WI38 (cell line): ENCODE measurements at regions not wholly inside any gene's neighbourhood (a gene's known extent, or its start where the extent isn't known, plus 50 kb on each side); places are given as distances from the start of the nearest gene placed in this dataset.

Experiments used
- H3K4me3 ChIP-seq: 2 replicates; pipeline ENCODE4 v1.5.1; 2011; ENCODE audit warnings: low read depth, mild to moderate bottlenecking, control low read depth, low read length
- TF ChIP-seq, protein P1 (sequence below): IDR thresholded peaks from 2 replicates; pipeline ENCODE4 v1.5.1; 2012; ENCODE audit warnings: low read depth, mild to moderate bottlenecking, control low read depth, low read length

DNA sequence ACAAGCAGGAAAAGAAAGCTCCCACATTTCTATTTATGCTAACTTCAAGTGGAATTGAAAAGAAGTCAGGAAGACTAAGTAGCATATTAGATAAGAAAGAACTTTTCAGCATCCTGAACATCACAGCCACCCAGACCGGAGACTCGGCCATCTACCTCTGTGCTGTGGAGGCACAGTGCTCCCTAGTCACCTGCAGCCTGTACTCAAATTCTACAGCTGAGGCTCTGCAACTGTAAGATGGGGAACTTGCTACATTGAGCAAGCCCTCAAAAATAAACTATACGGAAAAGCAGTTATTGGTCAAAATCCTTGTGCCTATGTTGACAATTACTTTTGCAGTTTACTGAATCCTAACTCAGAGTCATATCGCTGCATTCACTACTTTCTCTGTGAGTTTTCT is 361.9 kb downstream of the DAD1 start:
- H3K4me3 ChIP-seq = no peak overlapping the region
- TF ChIP-seq, protein P1, sequence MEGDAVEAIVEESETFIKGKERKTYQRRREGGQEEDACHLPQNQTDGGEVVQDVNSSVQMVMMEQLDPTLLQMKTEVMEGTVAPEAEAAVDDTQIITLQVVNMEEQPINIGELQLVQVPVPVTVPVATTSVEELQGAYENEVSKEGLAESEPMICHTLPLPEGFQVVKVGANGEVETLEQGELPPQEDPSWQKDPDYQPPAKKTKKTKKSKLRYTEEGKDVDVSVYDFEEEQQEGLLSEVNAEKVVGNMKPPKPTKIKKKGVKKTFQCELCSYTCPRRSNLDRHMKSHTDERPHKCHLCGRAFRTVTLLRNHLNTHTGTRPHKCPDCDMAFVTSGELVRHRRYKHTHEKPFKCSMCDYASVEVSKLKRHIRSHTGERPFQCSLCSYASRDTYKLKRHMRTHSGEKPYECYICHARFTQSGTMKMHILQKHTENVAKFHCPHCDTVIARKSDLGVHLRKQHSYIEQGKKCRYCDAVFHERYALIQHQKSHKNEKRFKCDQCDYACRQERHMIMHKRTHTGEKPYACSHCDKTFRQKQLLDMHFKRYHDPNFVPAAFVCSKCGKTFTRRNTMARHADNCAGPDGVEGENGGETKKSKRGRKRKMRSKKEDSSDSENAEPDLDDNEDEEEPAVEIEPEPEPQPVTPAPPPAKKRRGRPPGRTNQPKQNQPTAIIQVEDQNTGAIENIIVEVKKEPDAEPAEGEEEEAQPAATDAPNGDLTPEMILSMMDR = no peak

DNA sequence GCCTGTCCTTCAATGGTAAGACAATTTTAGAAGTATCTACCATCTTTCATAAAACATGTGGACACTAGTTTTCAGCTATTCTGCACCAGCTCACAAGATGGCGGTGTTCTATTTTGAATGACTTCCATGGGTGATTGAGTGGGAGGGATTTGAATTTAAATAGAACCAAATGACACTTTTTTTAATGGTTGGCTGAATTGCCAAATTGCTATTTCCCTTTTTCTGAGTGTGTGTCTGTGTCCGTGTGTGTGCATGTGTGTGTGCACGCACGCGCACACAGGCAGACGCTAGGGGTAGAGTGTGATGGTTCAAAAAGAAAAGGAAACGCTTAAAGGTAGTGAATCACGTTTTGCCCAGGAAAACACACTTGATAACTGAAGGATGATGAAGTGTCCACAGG is 362.6 kb downstream of the DAD1 start:
- TF ChIP-seq, protein P1 = no peak; the same call in 1 of the 2 replicates
- H3K4me3 ChIP-seq = no peak overlapping the region

DNA sequence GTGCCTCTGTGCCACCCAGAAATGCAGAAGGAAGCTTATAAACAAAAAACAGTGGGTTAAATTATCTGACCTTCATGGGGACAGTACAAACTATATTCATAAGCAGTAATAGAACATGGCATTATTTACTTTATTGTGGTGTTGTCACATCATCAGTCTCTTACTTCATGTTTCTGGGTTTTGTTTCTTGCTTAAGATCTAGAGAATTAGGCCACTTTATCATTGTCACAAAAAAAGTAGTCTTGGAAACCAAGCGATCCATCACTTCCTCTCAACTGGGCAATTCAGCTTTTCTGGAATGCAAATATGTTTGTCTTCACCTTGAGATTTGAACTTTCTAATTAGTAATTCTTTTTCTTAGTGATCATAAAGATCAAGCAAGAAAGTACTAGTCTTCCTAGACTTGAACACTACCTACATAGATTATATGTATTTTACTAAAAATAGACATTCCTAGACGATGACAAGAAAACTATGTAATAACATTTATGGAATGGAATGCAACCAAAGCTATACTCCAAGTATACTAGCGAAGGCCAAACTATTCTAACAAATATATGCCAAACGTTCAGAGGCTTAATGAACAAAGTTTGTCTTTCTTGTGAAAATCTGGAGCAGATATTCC is 363.4 kb downstream of the DAD1 start:
- TF ChIP-seq, protein P1 = no peak
- no peak overlapping the region for H3K4me3 ChIP-seq

DNA sequence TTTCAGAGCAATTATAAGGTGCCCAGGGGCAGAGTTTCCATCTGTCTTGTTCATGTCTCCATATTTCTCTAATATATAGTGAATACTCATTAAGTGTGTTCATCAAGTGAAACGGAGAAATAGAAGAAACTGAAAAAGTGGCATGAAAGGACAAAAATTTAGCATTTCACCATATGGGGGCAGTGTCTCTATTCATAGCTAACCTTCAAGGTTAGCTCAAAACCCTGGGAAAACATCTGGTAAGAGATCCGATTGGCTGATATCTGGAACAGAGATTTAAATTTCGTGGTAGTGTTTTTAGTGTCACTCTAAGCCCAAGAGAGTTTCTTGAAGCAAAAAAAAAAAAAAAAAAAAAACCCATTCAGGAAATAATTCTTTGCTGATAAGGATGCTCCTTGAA is 367.5 kb downstream of the DAD1 start:
- TF ChIP-seq, protein P1 = peak; percentile 30; the same call in 1 of the 2 replicates
- H3K4me3 ChIP-seq = no peak overlapping the region

DNA sequence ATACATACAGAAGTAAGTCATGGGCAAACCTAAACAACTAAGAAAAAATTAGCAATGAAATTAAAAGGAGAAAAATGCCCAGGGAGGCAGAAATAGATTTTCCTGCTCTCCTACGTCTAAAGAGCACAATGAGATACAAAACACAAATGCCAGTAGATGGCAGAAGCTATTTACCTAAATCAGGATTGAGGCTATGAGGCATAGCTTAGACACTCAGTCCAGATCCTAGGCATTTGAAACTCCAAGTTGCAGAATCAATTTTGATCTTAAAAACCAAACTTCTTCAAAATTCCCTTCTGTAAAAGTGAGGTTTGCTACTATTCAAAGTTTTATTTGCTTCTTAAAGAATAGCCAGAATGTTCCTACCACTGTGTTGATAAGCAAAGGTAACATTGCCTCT is 368.6 kb downstream of the DAD1 start:
- no peak overlapping the region for H3K4me3 ChIP-seq
- TF ChIP-seq, protein P1 = peak; percentile 8; the same call in 1 of the 2 replicates

DNA sequence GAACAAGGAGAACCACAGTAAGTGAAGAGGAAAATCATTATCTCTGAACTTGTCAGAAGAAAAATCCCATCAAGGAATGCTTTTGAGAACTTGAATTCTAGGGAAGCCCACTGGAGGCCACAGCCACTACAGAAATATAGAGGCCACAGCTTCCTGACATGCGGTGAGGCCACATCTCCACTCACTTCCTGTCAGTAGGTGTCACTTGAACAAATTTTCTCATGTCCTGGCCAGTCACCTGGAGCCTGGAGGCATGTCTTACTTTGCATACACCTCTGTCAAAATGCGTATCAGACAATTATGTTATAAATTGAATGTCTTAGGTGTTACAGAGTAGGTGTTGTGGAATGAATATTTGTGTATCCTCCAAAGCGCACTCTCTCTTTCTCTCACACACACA is 370.3 kb downstream of the DAD1 start:
- H3K4me3 ChIP-seq = no peak overlapping the region
- TF ChIP-seq, protein P1 = no peak

DNA sequence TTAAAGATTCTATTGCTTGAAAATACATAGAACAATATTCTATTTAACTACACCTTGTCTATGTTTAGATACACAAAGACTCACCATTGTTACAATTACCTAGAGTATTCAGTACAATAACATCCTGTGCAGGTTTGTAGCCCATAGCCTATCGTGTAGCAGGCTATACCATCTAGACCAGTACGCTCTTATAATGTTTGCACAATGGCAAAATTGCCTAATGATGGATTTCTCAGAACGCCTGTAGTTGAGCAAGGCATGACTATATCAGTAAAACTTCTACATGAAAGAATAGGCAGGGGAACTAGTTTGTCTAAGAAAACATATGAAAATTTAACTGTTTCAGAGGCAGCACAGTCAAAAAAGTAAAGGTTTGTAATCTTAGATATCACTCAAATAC is 375.9 kb downstream of the DAD1 start:
- no peak overlapping the region for H3K4me3 ChIP-seq
- TF ChIP-seq, protein P1 = no peak
